Lung (tissue), 11 donors: ENCODE measurements at regions not wholly inside any gene's neighbourhood (a gene's known extent, or its start where the extent isn't known, plus 50 kb on each side); places are given as distances from the start of the nearest gene placed in this dataset.

ENCODE experiments used
- ATAC-seq: fragments of 200-7000 bp; cut with Tn5 transposase; one replicate; pipeline ENCODE4 v1.9.1; 2020; ENCODE audit warnings: moderate number of reproducible peaks; ENCODE audit not compliant: insufficient read depth, low FRiP score
- DNase-seq, 3 donors: peaks; one replicate each; pipeline ENCODE4 v3.0.0-alpha.2; 2013 to 2017
- H3K27ac ChIP-seq, 2 donors: one replicate each; pipeline ENCODE4 v1.5.1; 2013; ENCODE audit warnings: mild to moderate bottlenecking in 2 of 2, moderate library complexity in 2 of 2, control low read depth in 1 of 2, inconsistent platforms in 1 of 2, low read depth in 1 of 2, low read length in 1 of 2
- H3K27me3 ChIP-seq, 3 donors: one replicate each; pipeline ENCODE4 v1.5.1; 2013; ENCODE audit warnings: low read length in 2 of 3; ENCODE audit not compliant: control insufficient read depth in 3 of 3, insufficient read depth in 3 of 3
- H3K36me3 ChIP-seq, 4 donors: one replicate each; pipeline ENCODE4 v1.5.1; 2013; ENCODE audit warnings: low read length in 4 of 4, mild to moderate bottlenecking in 1 of 4, moderate library complexity in 1 of 4; ENCODE audit not compliant: control insufficient read depth in 4 of 4, insufficient read depth in 4 of 4
- H3K4me1 ChIP-seq, 5 donors: one replicate each; pipeline ENCODE4 v1.5.1; 2013; ENCODE audit warnings: low read length in 5 of 5, mild to moderate bottlenecking in 2 of 5, moderate library complexity in 1 of 5; ENCODE audit not compliant: control insufficient read depth in 5 of 5, insufficient read depth in 5 of 5
- H3K4me3 ChIP-seq: one replicate; pipeline ENCODE4 v1.5.1; 2013; ENCODE audit warnings: mild to moderate bottlenecking, control low read depth, moderate library complexity
- H3K9ac ChIP-seq, 2 donors: one replicate each; pipeline ENCODE4 v1.5.1; 2013; ENCODE audit warnings: low read length in 2 of 2, control low read depth in 1 of 2; ENCODE audit not compliant: insufficient read depth in 1 of 2
- H3K9me3 ChIP-seq, 4 donors: one replicate each; pipeline ENCODE4 v1.5.1; 2013; ENCODE audit warnings: low read length in 3 of 4, mild to moderate bottlenecking in 1 of 4, moderate library complexity in 1 of 4; ENCODE audit not compliant: control insufficient read depth in 4 of 4, insufficient read depth in 3 of 4
- WGBS, 2 donors: extraction: QIAGEN DNeasy Blood & Tissue Kit; methylation state at CpG; one replicate each; pipeline ENCODE4 v1.1.7; 2013; 5-methylcytosine and 5-hydroxymethylcytosine counted together
- TF ChIP-seq, protein P1 (sequence below): IDR thresholded peaks from 2 replicates; pipeline ENCODE4 v1.5.1; 2012; ENCODE audit warnings: mild to moderate bottlenecking; ENCODE audit errors: control extremely low read depth, extremely low read depth
- donor health status: control.
- donor health status: control.
- donor health status: Bipolar disorder and iron deficiency.
- donor health status: healthy.
- donor health status: DM: yes; HTN: yes; CAD: no.

DNA sequence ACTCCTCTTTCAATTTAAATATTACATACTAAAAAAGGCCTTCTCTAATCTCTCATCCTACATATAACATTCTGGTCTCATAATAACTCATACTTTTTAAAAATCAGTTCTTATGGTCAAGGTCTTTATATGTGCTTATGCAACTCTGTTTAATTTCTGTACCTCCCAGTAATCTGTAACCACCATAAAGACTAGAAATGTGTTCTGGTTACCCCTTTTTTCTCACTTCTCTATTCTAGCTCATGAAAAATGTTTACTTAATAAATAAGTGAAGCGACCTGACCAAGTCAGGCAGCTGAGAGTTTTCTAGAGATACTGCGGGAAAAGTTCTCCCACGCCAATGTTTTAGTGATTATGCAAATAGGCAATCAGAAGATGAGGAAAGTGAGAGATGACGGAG lies 548.8 kb upstream of the FAM241A start:
- 88 to 97% methylated on average over 4 of the region's 4 CpGs for WGBS, 2 donors
- Histone ChIP-seq H3K27ac (no peak overlapping the region), H3K27me3 (no peaks in the 10 kb centered on the region), H3K9me3 (no peaks in the 10 kb centered on the region), H3K36me3 (no peaks in the 10 kb centered on the region), H3K9ac (no peak overlapping the region), H3K4me3 (no peak overlapping the region), H3K4me1 (no peaks in the 10 kb centered on the region)
- DNase-seq, result no peak
- TF ChIP-seq, protein P1, sequence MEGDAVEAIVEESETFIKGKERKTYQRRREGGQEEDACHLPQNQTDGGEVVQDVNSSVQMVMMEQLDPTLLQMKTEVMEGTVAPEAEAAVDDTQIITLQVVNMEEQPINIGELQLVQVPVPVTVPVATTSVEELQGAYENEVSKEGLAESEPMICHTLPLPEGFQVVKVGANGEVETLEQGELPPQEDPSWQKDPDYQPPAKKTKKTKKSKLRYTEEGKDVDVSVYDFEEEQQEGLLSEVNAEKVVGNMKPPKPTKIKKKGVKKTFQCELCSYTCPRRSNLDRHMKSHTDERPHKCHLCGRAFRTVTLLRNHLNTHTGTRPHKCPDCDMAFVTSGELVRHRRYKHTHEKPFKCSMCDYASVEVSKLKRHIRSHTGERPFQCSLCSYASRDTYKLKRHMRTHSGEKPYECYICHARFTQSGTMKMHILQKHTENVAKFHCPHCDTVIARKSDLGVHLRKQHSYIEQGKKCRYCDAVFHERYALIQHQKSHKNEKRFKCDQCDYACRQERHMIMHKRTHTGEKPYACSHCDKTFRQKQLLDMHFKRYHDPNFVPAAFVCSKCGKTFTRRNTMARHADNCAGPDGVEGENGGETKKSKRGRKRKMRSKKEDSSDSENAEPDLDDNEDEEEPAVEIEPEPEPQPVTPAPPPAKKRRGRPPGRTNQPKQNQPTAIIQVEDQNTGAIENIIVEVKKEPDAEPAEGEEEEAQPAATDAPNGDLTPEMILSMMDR, result no peak
- ATAC-seq, result no peak

DNA sequence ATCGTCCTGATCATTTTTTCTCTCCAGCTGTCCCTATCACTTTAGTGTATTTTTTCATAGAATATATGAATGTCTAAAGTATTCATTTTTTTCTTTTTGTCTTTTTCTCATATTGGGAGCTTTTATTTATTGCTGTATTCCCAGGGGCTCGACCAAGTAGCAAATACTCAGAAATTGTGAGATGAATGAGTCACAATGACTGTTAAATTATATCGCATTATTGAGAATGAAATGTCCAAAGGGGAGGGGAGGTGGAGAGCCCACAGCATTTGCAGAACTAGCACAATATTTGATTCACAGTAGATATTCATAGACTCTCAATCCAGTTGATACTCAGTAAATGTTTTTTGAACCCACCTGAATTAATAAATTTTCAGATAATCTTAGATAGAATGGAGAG lies 543.6 kb upstream of the FAM241A start:
- no peak for DNase-seq
- no peaks in the 10 kb centered on the region for H3K9me3 ChIP-seq
- TF ChIP-seq, protein P1, result no peak
- H3K36me3 ChIP-seq, result no peaks in the 10 kb centered on the region
- H3K4me1 ChIP-seq, result no peaks in the 10 kb centered on the region
- H3K27me3 ChIP-seq, result no peaks in the 10 kb centered on the region
- H3K4me3 ChIP-seq, result no peak overlapping the region
- WGBS, 2 donors, result 66 to 77% methylated on average over 3 of the region's 3 CpGs
- no peak for ATAC-seq
- H3K27ac ChIP-seq, result no peak overlapping the region
- H3K9ac ChIP-seq, result no peak overlapping the region

DNA sequence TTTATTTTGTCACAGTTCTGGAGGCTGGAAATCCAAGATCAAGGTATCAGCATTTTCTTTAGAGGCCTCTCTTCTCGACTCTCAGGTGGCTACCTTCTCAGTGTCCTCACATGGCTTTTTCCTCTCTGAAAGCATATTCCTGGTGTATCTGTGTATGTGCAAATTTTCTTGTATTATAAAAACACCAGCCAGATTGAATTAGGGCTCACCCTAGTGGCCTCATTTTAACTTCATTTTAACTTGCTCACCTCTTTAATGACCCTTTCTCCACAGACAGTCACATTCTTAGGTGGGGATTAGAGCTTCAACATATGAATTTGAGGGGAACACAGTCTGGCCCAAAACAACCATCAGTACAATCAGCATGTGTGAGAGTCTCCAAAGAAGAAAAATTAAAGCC lies 542.4 kb upstream of the FAM241A start:
- WGBS, 2 donors, result 45 to 66% methylated on average over 1 of the region's 1 CpG
- TF ChIP-seq, protein P1, result no peak
- no peaks in the 10 kb centered on the region for H3K9me3 ChIP-seq
- peak in 1 of 3 donors; percentile 15 for DNase-seq
- no peak overlapping the region for H3K9ac ChIP-seq
- no peak overlapping the region for H3K4me3 ChIP-seq
- H3K27me3 ChIP-seq, result no peaks in the 10 kb centered on the region
- no peaks in the 10 kb centered on the region for H3K4me1 ChIP-seq
- no peaks in the 10 kb centered on the region for H3K36me3 ChIP-seq
- H3K27ac ChIP-seq, result no peak overlapping the region
- ATAC-seq, result no peak

DNA sequence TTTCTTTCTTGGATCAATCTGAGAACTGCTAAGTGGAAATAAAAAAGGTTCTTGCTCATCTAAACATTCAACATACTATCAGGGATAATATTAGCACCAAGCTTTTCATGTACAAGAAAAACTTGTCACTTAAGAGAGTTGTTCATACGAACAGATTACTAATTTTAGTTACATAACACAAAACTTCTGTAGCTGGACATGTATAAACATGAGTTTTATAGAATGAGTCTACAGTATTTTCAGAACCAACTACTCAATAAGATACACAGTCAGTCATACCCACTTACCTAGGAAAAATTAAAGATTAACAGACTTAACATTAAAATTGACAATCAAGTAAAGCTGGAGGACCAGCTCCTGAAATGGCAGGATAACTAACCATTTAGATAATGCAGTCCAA lies 540.1 kb upstream of the FAM241A start:
- TF ChIP-seq, protein P1, result no peak
- H3K4me1 ChIP-seq, result no peaks in the 10 kb centered on the region
- no peak overlapping the region for H3K9ac ChIP-seq

More for the DNA sequence above, 540.1 kb upstream of the FAM241A start:
- H3K4me3 ChIP-seq, result no peak overlapping the region
- H3K9me3 ChIP-seq, result no peaks in the 10 kb centered on the region
- no peaks in the 10 kb centered on the region for H3K36me3 ChIP-seq
- no peak overlapping the region for H3K27ac ChIP-seq
- WGBS, 2 donors, result 46 to 53% methylated on average over 1 of the region's 1 CpG
- ATAC-seq (no peak), DNase-seq (no peak)
- H3K27me3 ChIP-seq, result no peaks in the 10 kb centered on the region
